ENCODE measurements at regions not wholly inside any gene's neighbourhood (a gene's known extent, or its start where the extent isn't known, plus 50 kb on each side); places are given as distances from the start of the nearest gene placed in this dataset.

GRCh38 chr14:42112108-42112507 lies 505.4 kb downstream of the LRFN5 start:
- Mint-ChIP-seq H3K9me3 (ENCODE audit: insufficient read depth) (no peaks in the 10 kb centered on the region), H3K27ac (no peak overlapping the region), H3K4me1 (peaks cover 5% of the 10 kb centered on the region), H3K4me3 (no peak overlapping the region), H3K27me3 (no peaks in the 10 kb centered on the region)
- DNase-seq (no peak), ATAC-seq (ENCODE audit: low read depth) (no peak)
- Histone ChIP-seq H3K4me3 (ENCODE audit: control extremely low read depth in 1 of 5, extremely low read depth in 1 of 5, insufficient read depth in 1 of 5, low read depth in 2 of 5, low read length in 4 of 5) (no peak overlapping the region), H2AFZ (ENCODE audit: insufficient read depth, low read depth, low read length, poor library complexity, severe bottlenecking) (no peak overlapping the region), H3K4me2 (replicated peaks; ENCODE audit: low read depth, low read length, poor library complexity, severe bottlenecking) (no peak overlapping the region), H3K4me1 (ENCODE audit: control insufficient read depth in 2 of 2, insufficient read depth in 2 of 2, low read length in 2 of 2) (no peaks in the 10 kb centered on the region), H3K27me3 (replicated peaks in 1 of 4; ENCODE audit: control extremely low read depth in 1 of 4, control insufficient read depth in 3 of 4, insufficient read depth in 4 of 4, low read length in 3 of 4) (no peaks in the 10 kb centered on the region), H4K20me1 (ENCODE audit: control insufficient read depth, insufficient read depth, low read length, poor library complexity, severe bottlenecking) (no peaks in the 10 kb centered on the region), H3K27ac (ENCODE audit: low read length in 2 of 2) (no peak overlapping the region), H3K79me2 (ENCODE audit: control insufficient read depth, insufficient read depth, low read length) (no peaks in the 10 kb centered on the region), H3K9me3 (ENCODE audit: control extremely low read depth in 1 of 3, control insufficient read depth in 2 of 3, insufficient read depth in 1 of 3, low read length in 2 of 3) (peaks cover 0 to 10% (median 2%) of the 10 kb centered on the region in 3 donors), H3K9ac (ENCODE audit: low read length) (no peak overlapping the region), H3K36me3 (replicated peaks in 1 of 2; ENCODE audit: control extremely low read depth in 1 of 2, control insufficient read depth in 1 of 2, extremely low read depth in 1 of 2, insufficient read depth in 2 of 2, low read length in 1 of 2) (no peaks in the 10 kb centered on the region)
- intact Hi-C loops (cut with micrococcal nuclease): no loop called here
- 100% methylated on average over 1 of the region's 7 CpGs for WGBS (ENCODE audit: insufficient coverage)
- ChIA-PET CTCF (no interaction called here), POLR2A (no interaction called here)
- TF ChIP-seq EZH2 (IDR thresholded peaks at IDR 0.05; ENCODE audit: borderline replicate concordance, insufficient read depth, low read depth, low read length, poor library complexity, severe bottlenecking) (no peak), CTCF (IDR thresholded peaks at IDR 0.05) (no peak)

GRCh38 chr14:42111355-42111754 lies 504.7 kb downstream of the LRFN5 start:
- Mint-ChIP-seq H3K4me3 (no peak overlapping the region), H3K9me3 (ENCODE audit: insufficient read depth) (no peaks in the 10 kb centered on the region), H3K4me1 (peaks cover 5% of the 10 kb centered on the region), H3K27ac (no peak overlapping the region), H3K27me3 (no peaks in the 10 kb centered on the region)
- no peak overlapping the region for H3K9ac ChIP-seq (ENCODE audit: low read length)
- 96% methylated on average over 2 of the region's 2 CpGs for WGBS (ENCODE audit: insufficient coverage)
- no peaks in the 10 kb centered on the region for H3K36me3 ChIP-seq (replicated peaks in 1 of 2; ENCODE audit: control extremely low read depth in 1 of 2, control insufficient read depth in 1 of 2, extremely low read depth in 1 of 2, insufficient read depth in 2 of 2, low read length in 1 of 2)
- H4K20me1 ChIP-seq (ENCODE audit: control insufficient read depth, insufficient read depth, low read length, poor library complexity, severe bottlenecking): no peaks in the 10 kb centered on the region
- no peak overlapping the region for H3K4me2 ChIP-seq (replicated peaks; ENCODE audit: low read depth, low read length, poor library complexity, severe bottlenecking)
- no peaks in the 10 kb centered on the region for H3K79me2 ChIP-seq (ENCODE audit: control insufficient read depth, insufficient read depth, low read length)
- H3K27ac ChIP-seq (ENCODE audit: low read length in 2 of 2): no peak overlapping the region
- H3K4me1 ChIP-seq (ENCODE audit: control insufficient read depth in 2 of 2, insufficient read depth in 2 of 2, low read length in 2 of 2): no peaks in the 10 kb centered on the region
- TF ChIP-seq EZH2 (IDR thresholded peaks at IDR 0.05; ENCODE audit: borderline replicate concordance, insufficient read depth, low read depth, low read length, poor library complexity, severe bottlenecking): no peak
- TF ChIP-seq CTCF (IDR thresholded peaks at IDR 0.05): no peak
- POLR2A ChIA-PET: no interaction called here
- CTCF ChIA-PET: no interaction called here
- ATAC-seq (ENCODE audit: low read depth): no peak
- no peak overlapping the region for H2AFZ ChIP-seq (ENCODE audit: insufficient read depth, low read depth, low read length, poor library complexity, severe bottlenecking)
- H3K4me3 ChIP-seq (ENCODE audit: control extremely low read depth in 1 of 5, extremely low read depth in 1 of 5, insufficient read depth in 1 of 5, low read depth in 2 of 5, low read length in 4 of 5): no peak overlapping the region
- intact Hi-C loops (cut with micrococcal nuclease): no loop called here
- H3K9me3 ChIP-seq (ENCODE audit: control extremely low read depth in 1 of 3, control insufficient read depth in 2 of 3, insufficient read depth in 1 of 3, low read length in 2 of 3): peaks cover 0 to 10% (median 2%) of the 10 kb centered on the region in 3 donors
- no peak for DNase-seq
- no peaks in the 10 kb centered on the region for H3K27me3 ChIP-seq (replicated peaks in 1 of 4; ENCODE audit: control extremely low read depth in 1 of 4, control insufficient read depth in 3 of 4, insufficient read depth in 4 of 4, low read length in 3 of 4)

Data from B cell (primary cell).